WTC11 (cell line): ENCODE measurements at regions not wholly inside any gene's neighbourhood (a gene's known extent, or its start where the extent isn't known, plus 50 kb on each side); places are given as distances from the start of the nearest gene placed in this dataset.

Experiments
- CTCF ChIP-seq: fragments of 200-600 bp; IDR thresholded peaks from 2 replicates; pipeline ENCODE4 v1.8.0; 2022; ENCODE audit warnings: antibody characterized with exemption
- ESRRA ChIP-seq: sonication (generic); formaldehyde crosslinking; IDR thresholded peaks from 2 replicates; pipeline ENCODE4 v1.8.1; 2022; ENCODE audit warnings: mild to moderate bottlenecking, missing genetic modification reagents, borderline replicate concordance

- no peak for TF ChIP-seq CTCF
- no peak for TF ChIP-seq ESRRA (CRISPR knock-in tag)
Observed at GRCh38 chr6:74585753-74586152, 620.1 kb downstream of the COL12A1 start.
